Panc1 (cell line): ENCODE measurements at regions not wholly inside any gene's neighbourhood (a gene's known extent, or its start where the extent isn't known, plus 50 kb on each side); places are given as distances from the start of the nearest gene placed in this dataset.
A peak's percentile ranks its signal among the peaks of the same experiment; 100 is the strongest.

Experiments used
- ATAC-seq: fragments of 200-7000 bp; cut with Tn5 transposase; 2 replicates; pipeline ENCODE4 v1.9.1; 2020; ENCODE audit warnings: mild to moderate bottlenecking, moderate library complexity
- BruUV-seq: library from RNA; stranded (reverse); fragments of 400-500 nt; replicated peaks from 2 replicates; lab custom pipeline; 2021; lab: Mats Ljungman, UMichigan
- CTCF ChIA-PET: fragments of 300-600 bp; sonication (Branson Sonifier 250); formaldehyde crosslinking; loops from one replicate; lab custom pipeline; 2022; ENCODE audit warnings: antibody characterized with exemption; lab: Charles Lee
- POLR2A ChIA-PET: fragments of 300-600 bp; sonication (Branson Sonifier 250); formaldehyde crosslinking; loops from one replicate; lab custom pipeline; 2022; ENCODE audit warnings: antibody characterized with exemption; lab: Charles Lee
- DNase-seq: peaks from one replicate; pipeline ENCODE4 v3.0.0-alpha.2; 2010; ENCODE audit warnings: low read depth, low spot score
- H3K27ac ChIP-seq: 2 replicates; pipeline ENCODE4 v1.5.1; 2011; ENCODE audit warnings: mild to moderate bottlenecking, low read length, inconsistent platforms
- H3K27me3 ChIP-seq: fragments of 200-500 bp; sonication (Bioruptor generic); 2 replicates; pipeline ENCODE4 v1.6.0; 2014; ENCODE audit warnings: low read length, inconsistent platforms; ENCODE audit not compliant: control insufficient read depth, insufficient read depth
- H3K36me3 ChIP-seq: fragments of 200-500 bp; sonication (Bioruptor generic); 2 replicates; pipeline ENCODE4 v1.5.1; 2014; ENCODE audit warnings: inconsistent platforms, mild to moderate bottlenecking, low read length, moderate library complexity; ENCODE audit not compliant: control insufficient read depth, insufficient read depth
- H3K4me1 ChIP-seq: 2 replicates; pipeline ENCODE4 v1.5.1; 2011; ENCODE audit warnings: inconsistent platforms, mild to moderate bottlenecking, low read length, moderate library complexity; ENCODE audit not compliant: control insufficient read depth, insufficient read depth
- H3K4me3 ChIP-seq, 2 experiments: 2 replicates each; pipeline ENCODE4 v1.5.1; 2011 to 2012; ENCODE audit warnings: low read depth in 2 of 2, low read length in 2 of 2, mild to moderate bottlenecking in 2 of 2, inconsistent platforms in 1 of 2, moderate library complexity in 1 of 2
- H3K9me3 ChIP-seq: fragments of 200-500 bp; sonication (Bioruptor generic); 2 replicates; pipeline ENCODE4 v1.5.1; 2014; ENCODE audit warnings: low read depth, mild to moderate bottlenecking, inconsistent platforms, low read length, moderate library complexity; ENCODE audit not compliant: control insufficient read depth, insufficient read depth
- POLR2AphosphoS5 ChIP-seq: IDR thresholded peaks from 2 replicates; pipeline ENCODE4 v1.6.1; 2012; ENCODE audit warnings: mild to moderate bottlenecking, low read depth, low read length, moderate library complexity
- SIN3A ChIP-seq: IDR thresholded peaks from 2 replicates; pipeline ENCODE4 v1.6.1; 2012; ENCODE audit warnings: low read depth, mild to moderate bottlenecking, low read length, moderate library complexity, borderline replicate concordance; ENCODE audit not compliant: insufficient read depth
- TCF7L2 ChIP-seq: IDR thresholded peaks from 2 replicates; pipeline ENCODE4 v1.6.1; 2011; ENCODE audit warnings: mild to moderate bottlenecking, low read depth, low read length, inconsistent platforms
- in situ Hi-C: cut with HindIII; loops from 2 replicates; pipeline ENCODE4 v1.10.0; 2016; ENCODE audit warnings: low sequenced_read_pairs, low pct_unique_long_range_greater_than_20kb
- intact Hi-C: fragments of 100-400 bp; cut with micrococcal nuclease; formaldehyde crosslinking; loops from one replicate; pipeline ENCODE4 v1.10.0; 2022; ENCODE audit not compliant: unreplicated experiment
- TF ChIP-seq, protein P1 (sequence below), 2 experiments: IDR thresholded peaks; 2 replicates each; pipeline ENCODE4 v1.6.1; 2011 to 2012; ENCODE audit warnings: low read depth in 2 of 2, control low read depth in 1 of 2, low read length in 1 of 2, mild to moderate bottlenecking in 1 of 2, moderate library complexity in 1 of 2; ENCODE audit not compliant: insufficient read depth in 1 of 2
- TF ChIP-seq, protein P2 (sequence below): fragments of 450-650 bp; IDR thresholded peaks from 2 replicates; pipeline ENCODE4 v1.5.1; 2017; ENCODE audit warnings: mild to moderate bottlenecking

DNA sequence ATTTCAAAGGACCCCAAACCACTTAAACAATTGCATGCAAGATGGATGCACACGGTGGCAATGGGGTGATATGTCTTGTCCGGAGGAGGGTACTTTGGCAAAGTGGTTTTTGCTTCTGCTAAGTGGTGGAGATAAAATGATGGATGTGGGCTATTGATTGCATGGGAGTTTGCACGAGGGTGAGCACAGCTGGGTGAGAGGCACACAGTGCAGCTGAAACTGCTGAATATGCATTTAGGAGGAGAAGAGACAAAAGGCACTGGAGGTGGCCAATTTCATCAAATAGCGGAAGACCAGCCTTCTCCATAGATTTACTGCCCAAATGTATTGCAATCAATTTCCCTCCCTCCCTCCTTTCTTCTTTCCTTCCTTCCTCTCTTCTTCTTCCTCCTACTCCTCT, 414.4 kb upstream of the EEF2KMT start:
- DNase-seq = no peak
- Histone ChIP-seq H3K4me3 (no peak overlapping the region), H3K4me1 (no peaks in the 10 kb centered on the region), H3K36me3 (no peaks in the 10 kb centered on the region), H3K9me3 (no peaks in the 10 kb centered on the region), H3K27ac (no peak overlapping the region), H3K27me3 (no peaks in the 10 kb centered on the region)
- ChIA-PET CTCF (no interaction called here), POLR2A (no interaction called here)
- no peak for ATAC-seq
- TF ChIP-seq, protein P1, sequence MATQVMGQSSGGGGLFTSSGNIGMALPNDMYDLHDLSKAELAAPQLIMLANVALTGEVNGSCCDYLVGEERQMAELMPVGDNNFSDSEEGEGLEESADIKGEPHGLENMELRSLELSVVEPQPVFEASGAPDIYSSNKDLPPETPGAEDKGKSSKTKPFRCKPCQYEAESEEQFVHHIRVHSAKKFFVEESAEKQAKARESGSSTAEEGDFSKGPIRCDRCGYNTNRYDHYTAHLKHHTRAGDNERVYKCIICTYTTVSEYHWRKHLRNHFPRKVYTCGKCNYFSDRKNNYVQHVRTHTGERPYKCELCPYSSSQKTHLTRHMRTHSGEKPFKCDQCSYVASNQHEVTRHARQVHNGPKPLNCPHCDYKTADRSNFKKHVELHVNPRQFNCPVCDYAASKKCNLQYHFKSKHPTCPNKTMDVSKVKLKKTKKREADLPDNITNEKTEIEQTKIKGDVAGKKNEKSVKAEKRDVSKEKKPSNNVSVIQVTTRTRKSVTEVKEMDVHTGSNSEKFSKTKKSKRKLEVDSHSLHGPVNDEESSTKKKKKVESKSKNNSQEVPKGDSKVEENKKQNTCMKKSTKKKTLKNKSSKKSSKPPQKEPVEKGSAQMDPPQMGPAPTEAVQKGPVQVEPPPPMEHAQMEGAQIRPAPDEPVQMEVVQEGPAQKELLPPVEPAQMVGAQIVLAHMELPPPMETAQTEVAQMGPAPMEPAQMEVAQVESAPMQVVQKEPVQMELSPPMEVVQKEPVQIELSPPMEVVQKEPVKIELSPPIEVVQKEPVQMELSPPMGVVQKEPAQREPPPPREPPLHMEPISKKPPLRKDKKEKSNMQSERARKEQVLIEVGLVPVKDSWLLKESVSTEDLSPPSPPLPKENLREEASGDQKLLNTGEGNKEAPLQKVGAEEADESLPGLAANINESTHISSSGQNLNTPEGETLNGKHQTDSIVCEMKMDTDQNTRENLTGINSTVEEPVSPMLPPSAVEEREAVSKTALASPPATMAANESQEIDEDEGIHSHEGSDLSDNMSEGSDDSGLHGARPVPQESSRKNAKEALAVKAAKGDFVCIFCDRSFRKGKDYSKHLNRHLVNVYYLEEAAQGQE (IDR thresholded peaks at IDR 0.05; ENCODE audit: insufficient read depth in 1 of 2, low read depth in 2 of 2, low read length in 1 of 2) = no peak
- no peak for TF ChIP-seq POLR2AphosphoS5
- TF ChIP-seq, protein P2, sequence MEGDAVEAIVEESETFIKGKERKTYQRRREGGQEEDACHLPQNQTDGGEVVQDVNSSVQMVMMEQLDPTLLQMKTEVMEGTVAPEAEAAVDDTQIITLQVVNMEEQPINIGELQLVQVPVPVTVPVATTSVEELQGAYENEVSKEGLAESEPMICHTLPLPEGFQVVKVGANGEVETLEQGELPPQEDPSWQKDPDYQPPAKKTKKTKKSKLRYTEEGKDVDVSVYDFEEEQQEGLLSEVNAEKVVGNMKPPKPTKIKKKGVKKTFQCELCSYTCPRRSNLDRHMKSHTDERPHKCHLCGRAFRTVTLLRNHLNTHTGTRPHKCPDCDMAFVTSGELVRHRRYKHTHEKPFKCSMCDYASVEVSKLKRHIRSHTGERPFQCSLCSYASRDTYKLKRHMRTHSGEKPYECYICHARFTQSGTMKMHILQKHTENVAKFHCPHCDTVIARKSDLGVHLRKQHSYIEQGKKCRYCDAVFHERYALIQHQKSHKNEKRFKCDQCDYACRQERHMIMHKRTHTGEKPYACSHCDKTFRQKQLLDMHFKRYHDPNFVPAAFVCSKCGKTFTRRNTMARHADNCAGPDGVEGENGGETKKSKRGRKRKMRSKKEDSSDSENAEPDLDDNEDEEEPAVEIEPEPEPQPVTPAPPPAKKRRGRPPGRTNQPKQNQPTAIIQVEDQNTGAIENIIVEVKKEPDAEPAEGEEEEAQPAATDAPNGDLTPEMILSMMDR = no peak
- TF ChIP-seq SIN3A = no peak
- no peak for TF ChIP-seq TCF7L2
- in situ Hi-C loops (no loop called here), intact Hi-C loops (no loop called here)
- BruUV-seq = no TSS peak

DNA sequence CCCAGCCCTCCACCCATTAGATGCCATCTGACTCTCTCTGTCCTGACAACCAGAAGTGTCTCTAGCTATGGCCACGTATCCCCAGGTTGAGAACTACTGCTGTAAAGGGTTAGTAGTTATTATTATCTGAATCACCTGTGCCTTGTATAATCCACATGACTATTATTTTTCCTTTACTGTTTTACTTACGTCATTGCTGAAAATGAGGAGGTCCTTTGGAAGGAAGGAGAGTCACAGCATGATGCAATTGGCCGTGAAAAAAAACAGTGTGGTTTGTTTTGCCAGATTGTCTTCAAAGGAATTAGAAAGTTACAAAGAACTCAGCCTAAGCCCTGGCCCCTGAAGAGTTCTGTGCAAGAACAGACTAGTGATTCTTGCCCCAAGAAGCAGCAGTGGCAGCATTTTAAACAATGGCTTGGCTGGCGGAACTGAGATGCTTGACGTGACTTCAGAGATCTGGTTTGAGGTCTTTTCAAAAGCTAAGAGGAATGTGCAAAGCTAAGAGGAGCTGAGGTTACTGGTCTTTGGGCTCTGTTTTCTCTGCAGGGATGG, 413.3 kb upstream of the EEF2KMT start:
- DNase-seq (no peak), ATAC-seq (no peak)
- no peaks in the 10 kb centered on the region for H3K4me1 ChIP-seq
- H3K27me3 ChIP-seq = no peaks in the 10 kb centered on the region; the same call in 1 of the 2 replicates
- H3K4me3 ChIP-seq = 0 out of 4 replicates have a peak overlapping the region, but pooled peaks of 1 of the 2 experiments have one; percentile 4
- intact Hi-C loops (no loop called here), in situ Hi-C loops (no loop called here)
- ChIA-PET CTCF (no interaction called here), POLR2A (no interaction called here)
- no TSS peak for BruUV-seq
- H3K36me3 ChIP-seq = no peaks in the 10 kb centered on the region
- no peaks in the 10 kb centered on the region for H3K9me3 ChIP-seq
- TF ChIP-seq TCF7L2 = no peak
- TF ChIP-seq, protein P1 (IDR thresholded peaks at IDR 0.05; ENCODE audit: insufficient read depth in 1 of 2, low read depth in 2 of 2, low read length in 1 of 2) = no peak
- no peak for TF ChIP-seq POLR2AphosphoS5
- TF ChIP-seq, protein P2 = no peak
- TF ChIP-seq SIN3A = no peak
- no peak overlapping the region for H3K27ac ChIP-seq
